Lower leg skin (tissue), 4 donors: ENCODE measurements at regions not wholly inside any gene's neighbourhood (a gene's known extent, or its start where the extent isn't known, plus 50 kb on each side); places are given as distances from the start of the nearest gene placed in this dataset.
A peak's percentile ranks its signal among the peaks of the same experiment; 100 is the strongest.

Experiments used
- DNase-seq, 2 donors: peaks; one replicate each; pipeline ENCODE4 v3.0.0-alpha.2; 2019; ENCODE audit warnings: low spot score in 2 of 2
- H3K4me3 ChIP-seq: fragments of 200-600 bp; sonication (generic); 2 replicates; pipeline ENCODE4 v1.5.1; 2017; ENCODE audit warnings: mild to moderate bottlenecking, low read depth; ENCODE audit not compliant: poor library complexity, severe bottlenecking
- CTCF ChIP-seq, 3 donors: fragments of 450-650 bp; IDR thresholded peaks; one replicate each; pipeline ENCODE4 v1.5.1; 2016; ENCODE audit warnings: antibody characterized with exemption in 3 of 3, mild to moderate bottlenecking in 3 of 3, moderate library complexity in 2 of 3
- POLR2A ChIP-seq, 2 donors: fragments of 450-650 bp; IDR thresholded peaks; one replicate each; pipeline ENCODE4 v1.6.1; 2016 to 2017; ENCODE audit warnings: antibody characterized with exemption in 2 of 2, mild to moderate bottlenecking in 1 of 2, moderate library complexity in 1 of 2
- WGBS, 2 donors: methylation state at CpG; one replicate each; pipeline ENCODE4 v1.1.5; 2018; 5-methylcytosine and 5-hydroxymethylcytosine counted together
- intact Hi-C: fragments of 100-400 bp; cut with DNase I; formaldehyde crosslinking; loops from one replicate; pipeline ENCODE4 v1.15.0; 2023; ENCODE audit warnings: low total_unique reads

- no peak for DNase-seq
- whole genome bisulfite sequencing, 2 donors, result 84 to 86% methylated on average over 19 of the region's 19 CpGs
- no peak for TF ChIP-seq CTCF (IDR thresholded peaks at IDR 0.05)
- TF ChIP-seq POLR2A (IDR thresholded peaks at IDR 0.05), result no peak
- intact Hi-C loops, result no loop called here
- H3K4me3 ChIP-seq, result no peak overlapping the region
Measured at GRCh38 chr5:171528865-171529614, 109.6 kb downstream of the FGF18 start.

- TF ChIP-seq CTCF (IDR thresholded peaks at IDR 0.05) (no peak), POLR2A (IDR thresholded peaks at IDR 0.05) (no peak)
- peak in 1 of 2 donors; percentile 12 for DNase-seq
- H3K4me3 ChIP-seq, result no peak overlapping the region
- intact Hi-C loops, result no loop called here
- WGBS, 2 donors, result 17 to 32% methylated on average over 3 of the region's 3 CpGs
Measured at GRCh38 chr5:171531638-171532037, 112.2 kb downstream of the FGF18 start.

- 91 to 93% methylated on average over 4 of the region's 4 CpGs for WGBS, 2 donors
- H3K4me3 ChIP-seq, result no peak overlapping the region
- intact Hi-C loops, result no loop called here
- DNase-seq, result no peak
- TF ChIP-seq POLR2A (IDR thresholded peaks at IDR 0.05), result no peak
- TF ChIP-seq CTCF (IDR thresholded peaks at IDR 0.05), result no peak
Measured at GRCh38 chr5:171533153-171533552, 113.7 kb downstream of the FGF18 start.

- intact Hi-C loops, result no loop called here
- no peak overlapping the region for H3K4me3 ChIP-seq
- DNase-seq, result peak in 1 of 2 donors; percentile 34
- 76% methylated on average over 13 of the region's 13 CpGs for WGBS, 2 donors
- TF ChIP-seq POLR2A (IDR thresholded peaks at IDR 0.05), result no peak
- TF ChIP-seq CTCF (IDR thresholded peaks at IDR 0.05), result no peak
Measured at GRCh38 chr5:171534043-171534895, 114.8 kb downstream of the FGF18 start.

GRCh38 chr5:171535162-171535561, 115.7 kb downstream of the FGF18 start:
- no peak overlapping the region for H3K4me3 ChIP-seq
- intact Hi-C loops, result no loop called here
- 91 to 94% methylated on average over 1 of the region's 1 CpG for WGBS, 2 donors
- no peak for DNase-seq
- TF ChIP-seq CTCF (IDR thresholded peaks at IDR 0.05) (no peak), POLR2A (IDR thresholded peaks at IDR 0.05) (no peak)
